ENCODE measurements at regions not wholly inside any gene's neighbourhood (a gene's known extent, or its start where the extent isn't known, plus 50 kb on each side); places are given as distances from the start of the nearest gene placed in this dataset.

- Mint-ChIP-seq H3K4me3 (no peak overlapping the region), H3K4me1 (peaks cover 14% of the 10 kb centered on the region), H3K27ac (no peak overlapping the region), H3K9me3 (peaks cover 4% of the 10 kb centered on the region), H3K27me3 (ENCODE audit: insufficient read depth, low read depth) (no peaks in the 10 kb centered on the region), H3K36me3 (no peaks in the 10 kb centered on the region)
- Histone ChIP-seq H3K4me3 (no peak overlapping the region), H3K36me3 (no peaks in the 10 kb centered on the region), H3K4me2 (no peak overlapping the region), H4K20me1 (ENCODE audit: low read depth) (no peaks in the 10 kb centered on the region), H3F3A (ENCODE audit: low read depth) (no peaks in the 10 kb centered on the region), H3K4me1 (peaks cover 6% of the 10 kb centered on the region), H3K27me3 (no peaks in the 10 kb centered on the region), H3K9ac (no peak overlapping the region), H3K27ac (no peak overlapping the region), H3K9me3 (ENCODE audit: low read depth) (no peaks in the 10 kb centered on the region), H2AFZ (replicated peaks) (no peak overlapping the region), H3K79me2 (ENCODE audit: low read depth) (no peaks in the 10 kb centered on the region)
- DNase-seq (ENCODE audit: low spot score), result no peak
- TF ChIP-seq EZH2 (IDR thresholded peaks at IDR 0.05) (no peak), EZH2phosphoT487 (IDR thresholded peaks at IDR 0.05) (no peak), CTCF (IDR thresholded peaks at IDR 0.05) (no peak)
These were observed 263.8 kb downstream of the ZBBX start for GRCh38 chr3:167116120-167116922.

GRCh38 chr3:167115331-167115934, 264.7 kb downstream of the ZBBX start:
- no peaks in the 10 kb centered on the region for H3K27me3 Mint-ChIP-seq (ENCODE audit: insufficient read depth, low read depth)
- no peak overlapping the region for H3K4me3 Mint-ChIP-seq
- H4K20me1 ChIP-seq (ENCODE audit: low read depth), result no peaks in the 10 kb centered on the region
- no peak overlapping the region for H3K4me3 ChIP-seq
- no peaks in the 10 kb centered on the region for H3K36me3 Mint-ChIP-seq
- H3K9me3 Mint-ChIP-seq, result peaks cover 4% of the 10 kb centered on the region
- DNase-seq (ENCODE audit: low spot score), result no peak
- H3K27ac ChIP-seq, result no peak overlapping the region
- H3K9ac ChIP-seq, result no peak overlapping the region
- no peaks in the 10 kb centered on the region for H3K9me3 ChIP-seq (ENCODE audit: low read depth)
- H2AFZ ChIP-seq (replicated peaks), result peak overlapping the region; percentile 10
- no peaks in the 10 kb centered on the region for H3K36me3 ChIP-seq
- peaks cover 22% of the 10 kb centered on the region for H3K4me1 Mint-ChIP-seq
- no peak overlapping the region for H3K27ac Mint-ChIP-seq
- no peak overlapping the region for H3K4me2 ChIP-seq
- H3K27me3 ChIP-seq, result no peaks in the 10 kb centered on the region
- H3F3A ChIP-seq (ENCODE audit: low read depth), result no peaks in the 10 kb centered on the region
- no peak for TF ChIP-seq EZH2 (IDR thresholded peaks at IDR 0.05)
- no peak for TF ChIP-seq CTCF (IDR thresholded peaks at IDR 0.05)
- no peak for TF ChIP-seq EZH2phosphoT487 (IDR thresholded peaks at IDR 0.05)
- no peaks in the 10 kb centered on the region for H3K79me2 ChIP-seq (ENCODE audit: low read depth)
- peaks cover 6% of the 10 kb centered on the region for H3K4me1 ChIP-seq

DNA sequence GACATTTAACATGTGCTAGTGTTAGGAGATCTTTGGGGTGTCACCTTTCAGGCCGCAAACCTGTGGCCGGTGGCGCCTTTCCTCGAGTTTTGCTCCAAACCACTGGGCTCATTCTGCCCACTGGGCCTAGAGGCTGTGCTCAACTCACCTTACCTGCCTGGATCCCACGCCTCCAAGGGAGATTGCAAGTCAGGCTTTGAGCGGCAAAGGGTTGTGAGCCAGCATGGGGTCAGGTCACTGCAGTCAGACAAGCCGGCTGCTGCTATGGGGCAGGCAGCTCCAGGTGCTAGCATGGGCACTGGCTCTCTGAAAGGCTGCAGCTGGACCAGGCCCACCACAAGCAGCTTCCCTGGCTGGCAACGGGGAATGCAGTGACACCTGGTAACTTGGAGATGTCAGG, 265.5 kb downstream of the ZBBX start:
- TF ChIP-seq EZH2phosphoT487 (IDR thresholded peaks at IDR 0.05) (no peak), CTCF (IDR thresholded peaks at IDR 0.05) (no peak), EZH2 (IDR thresholded peaks at IDR 0.05) (no peak)
- Mint-ChIP-seq H3K4me1 (peaks cover 30% of the 10 kb centered on the region), H3K36me3 (no peaks in the 10 kb centered on the region), H3K9me3 (peaks cover 4% of the 10 kb centered on the region), H3K27ac (no peak overlapping the region), H3K4me3 (no peak overlapping the region), H3K27me3 (ENCODE audit: insufficient read depth, low read depth) (no peaks in the 10 kb centered on the region)
- no peaks in the 10 kb centered on the region for H3K36me3 ChIP-seq
- no peaks in the 10 kb centered on the region for H3K27me3 ChIP-seq
- no peak overlapping the region for H3K4me3 ChIP-seq
- no peak overlapping the region for H3K27ac ChIP-seq
- H3K4me2 ChIP-seq, result no peak overlapping the region
- no peaks in the 10 kb centered on the region for H4K20me1 ChIP-seq (ENCODE audit: low read depth)
- H2AFZ ChIP-seq (replicated peaks), result no peak overlapping the region
- H3K9me3 ChIP-seq (ENCODE audit: low read depth), result no peaks in the 10 kb centered on the region
- no peaks in the 10 kb centered on the region for H3K79me2 ChIP-seq (ENCODE audit: low read depth)
- H3K4me1 ChIP-seq, result peaks cover 6% of the 10 kb centered on the region
- no peaks in the 10 kb centered on the region for H3F3A ChIP-seq (ENCODE audit: low read depth)
- H3K9ac ChIP-seq, result no peak overlapping the region
- DNase-seq (ENCODE audit: low spot score), result peak; percentile 4
